HEK293 (cell line): ENCODE measurements at regions not wholly inside any gene's neighbourhood (a gene's known extent, or its start where the extent isn't known, plus 50 kb on each side); places are given as distances from the start of the nearest gene placed in this dataset.

Experiments used
- KLF7 ChIP-seq: fragments of 450-650 bp; formaldehyde crosslinking; IDR thresholded peaks from 2 replicates; pipeline ENCODE4 v1.5.1; 2016; ENCODE audit warnings: missing biosample characterization, missing genetic modification characterization, borderline replicate concordance
- SETDB1 ChIP-seq: IDR thresholded peaks from one replicate; pipeline ENCODE4 v1.6.1; 2017; ENCODE audit warnings: mild to moderate bottlenecking, low read length, moderate library complexity, mixed read lengths; ENCODE audit not compliant: insufficient read length
- YY1 ChIP-seq: fragments of 450-650 bp; formaldehyde crosslinking; IDR thresholded peaks from 2 replicates; pipeline ENCODE4 v1.5.1; 2018; ENCODE audit warnings: missing biosample characterization, missing genetic modification characterization
- ZBTB21 ChIP-seq: fragments of 450-650 bp; formaldehyde crosslinking; IDR thresholded peaks from 2 replicates; pipeline ENCODE4 v1.5.1; 2017; ENCODE audit warnings: missing biosample characterization, missing genetic modification characterization
- ZNF133 ChIP-seq: fragments of 450-650 bp; formaldehyde crosslinking; IDR thresholded peaks from 2 replicates; pipeline ENCODE4 v1.5.1; 2016; ENCODE audit warnings: missing biosample characterization, missing genetic modification characterization
- ZNF211 ChIP-seq: fragments of 450-650 bp; formaldehyde crosslinking; IDR thresholded peaks from 2 replicates; pipeline ENCODE4 v1.5.1; 2016; ENCODE audit warnings: low read depth, missing biosample characterization, missing genetic modification characterization
- ZNF214 ChIP-seq: fragments of 450-650 bp; formaldehyde crosslinking; IDR thresholded peaks from 2 replicates; pipeline ENCODE4 v1.5.1; 2017; ENCODE audit warnings: missing biosample characterization, mild to moderate bottlenecking, missing genetic modification characterization, borderline replicate concordance
- ZNF354C ChIP-seq: fragments of 450-650 bp; formaldehyde crosslinking; IDR thresholded peaks from 2 replicates; pipeline ENCODE4 v1.5.1; 2016; ENCODE audit warnings: missing biosample characterization, missing genetic modification characterization, low read depth, borderline replicate concordance
- ZNF521 ChIP-seq: fragments of 450-650 bp; formaldehyde crosslinking; IDR thresholded peaks from 2 replicates; pipeline ENCODE4 v1.5.1; 2017; ENCODE audit warnings: missing biosample characterization, mild to moderate bottlenecking, missing genetic modification characterization
- ZNF777 ChIP-seq: fragments of 450-650 bp; formaldehyde crosslinking; IDR thresholded peaks from 2 replicates; pipeline ENCODE4 v1.5.1; 2017; ENCODE audit warnings: missing biosample characterization, missing genetic modification characterization, borderline replicate concordance
- TF ChIP-seq, protein P1 (sequence below): fragments of 450-650 bp; formaldehyde crosslinking; IDR thresholded peaks from 2 replicates; pipeline ENCODE4 v1.5.1; 2016; ENCODE audit warnings: missing biosample characterization, missing genetic modification characterization
- TF ChIP-seq, protein P2 (sequence below): sonication (generic); formaldehyde crosslinking; IDR thresholded peaks from 2 replicates; pipeline ENCODE4 v1.8.1; 2022; ENCODE audit warnings: mild to moderate bottlenecking, moderate library complexity, missing genetic modification reagents
- TF ChIP-seq, protein P3 (sequence below): fragments of 450-650 bp; formaldehyde crosslinking; IDR thresholded peaks from 2 replicates; pipeline ENCODE4 v1.5.1; 2016; ENCODE audit warnings: missing biosample characterization, missing genetic modification characterization
- TF ChIP-seq, protein P4 (sequence below): fragments of 450-650 bp; formaldehyde crosslinking; IDR thresholded peaks from 2 replicates; pipeline ENCODE4 v1.5.1; 2016; ENCODE audit warnings: missing biosample characterization, missing genetic modification characterization

DNA sequence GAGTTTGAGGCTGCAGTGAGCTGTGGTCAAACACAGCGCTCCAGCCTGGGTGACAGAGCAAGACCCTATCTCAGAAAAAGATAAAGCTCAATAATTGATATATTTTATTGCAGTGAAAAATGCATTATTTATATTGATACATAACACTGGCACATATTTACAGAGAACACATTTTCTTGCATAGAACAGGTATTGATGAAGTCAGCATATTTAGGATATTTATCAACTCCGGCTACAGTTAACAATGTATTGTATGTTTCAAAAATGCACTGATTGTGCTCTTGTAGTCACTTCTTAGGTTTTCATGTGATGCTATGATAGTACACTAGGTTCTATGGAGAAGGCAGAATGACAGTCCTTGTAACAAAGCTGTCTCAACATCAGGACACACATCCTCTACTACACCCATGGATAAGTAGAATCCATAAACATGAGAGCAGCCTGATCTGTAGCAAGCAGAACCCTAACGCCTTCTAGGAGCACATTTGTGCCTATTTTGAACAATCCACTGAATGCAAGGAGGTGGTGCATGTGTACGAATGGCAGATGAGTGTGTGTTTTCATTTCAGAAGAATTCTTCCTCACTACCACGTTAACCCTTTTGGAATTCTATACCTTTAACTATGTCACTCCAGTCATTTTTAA lies 586.1 kb upstream of the CELF2 start:
- TF ChIP-seq, protein P1, sequence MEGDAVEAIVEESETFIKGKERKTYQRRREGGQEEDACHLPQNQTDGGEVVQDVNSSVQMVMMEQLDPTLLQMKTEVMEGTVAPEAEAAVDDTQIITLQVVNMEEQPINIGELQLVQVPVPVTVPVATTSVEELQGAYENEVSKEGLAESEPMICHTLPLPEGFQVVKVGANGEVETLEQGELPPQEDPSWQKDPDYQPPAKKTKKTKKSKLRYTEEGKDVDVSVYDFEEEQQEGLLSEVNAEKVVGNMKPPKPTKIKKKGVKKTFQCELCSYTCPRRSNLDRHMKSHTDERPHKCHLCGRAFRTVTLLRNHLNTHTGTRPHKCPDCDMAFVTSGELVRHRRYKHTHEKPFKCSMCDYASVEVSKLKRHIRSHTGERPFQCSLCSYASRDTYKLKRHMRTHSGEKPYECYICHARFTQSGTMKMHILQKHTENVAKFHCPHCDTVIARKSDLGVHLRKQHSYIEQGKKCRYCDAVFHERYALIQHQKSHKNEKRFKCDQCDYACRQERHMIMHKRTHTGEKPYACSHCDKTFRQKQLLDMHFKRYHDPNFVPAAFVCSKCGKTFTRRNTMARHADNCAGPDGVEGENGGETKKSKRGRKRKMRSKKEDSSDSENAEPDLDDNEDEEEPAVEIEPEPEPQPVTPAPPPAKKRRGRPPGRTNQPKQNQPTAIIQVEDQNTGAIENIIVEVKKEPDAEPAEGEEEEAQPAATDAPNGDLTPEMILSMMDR (tag by site-specific recombination): no peak
- TF ChIP-seq SETDB1: no peak
- no peak for TF ChIP-seq ZBTB21 (tag by site-specific recombination)
- no peak for TF ChIP-seq ZNF521 (tag by site-specific recombination)
- no peak for TF ChIP-seq ZNF777
- no peak for TF ChIP-seq ZNF133 (tag by site-specific recombination)
- TF ChIP-seq YY1 (tag by site-specific recombination): no peak
- TF ChIP-seq, protein P2, sequence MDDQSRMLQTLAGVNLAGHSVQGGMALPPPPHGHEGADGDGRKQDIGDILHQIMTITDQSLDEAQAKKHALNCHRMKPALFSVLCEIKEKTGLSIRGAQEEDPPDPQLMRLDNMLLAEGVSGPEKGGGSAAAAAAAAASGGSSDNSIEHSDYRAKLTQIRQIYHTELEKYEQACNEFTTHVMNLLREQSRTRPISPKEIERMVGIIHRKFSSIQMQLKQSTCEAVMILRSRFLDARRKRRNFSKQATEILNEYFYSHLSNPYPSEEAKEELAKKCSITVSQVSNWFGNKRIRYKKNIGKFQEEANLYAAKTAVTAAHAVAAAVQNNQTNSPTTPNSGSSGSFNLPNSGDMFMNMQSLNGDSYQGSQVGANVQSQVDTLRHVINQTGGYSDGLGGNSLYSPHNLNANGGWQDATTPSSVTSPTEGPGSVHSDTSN (CRISPR knock-in tag): no peak
- TF ChIP-seq, protein P3, sequence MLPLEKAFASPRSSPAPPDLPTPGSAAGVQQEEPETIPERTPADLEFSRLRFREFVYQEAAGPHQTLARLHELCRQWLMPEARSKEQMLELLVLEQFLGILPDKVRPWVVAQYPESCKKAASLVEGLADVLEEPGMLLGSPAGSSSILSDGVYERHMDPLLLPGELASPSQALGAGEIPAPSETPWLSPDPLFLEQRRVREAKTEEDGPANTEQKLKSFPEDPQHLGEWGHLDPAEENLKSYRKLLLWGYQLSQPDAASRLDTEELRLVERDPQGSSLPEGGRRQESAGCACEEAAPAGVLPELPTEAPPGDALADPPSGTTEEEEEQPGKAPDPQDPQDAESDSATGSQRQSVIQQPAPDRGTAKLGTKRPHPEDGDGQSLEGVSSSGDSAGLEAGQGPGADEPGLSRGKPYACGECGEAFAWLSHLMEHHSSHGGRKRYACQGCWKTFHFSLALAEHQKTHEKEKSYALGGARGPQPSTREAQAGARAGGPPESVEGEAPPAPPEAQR (tag by site-specific recombination): no peak
- TF ChIP-seq KLF7 (tag by site-specific recombination): no peak
- TF ChIP-seq, protein P4, sequence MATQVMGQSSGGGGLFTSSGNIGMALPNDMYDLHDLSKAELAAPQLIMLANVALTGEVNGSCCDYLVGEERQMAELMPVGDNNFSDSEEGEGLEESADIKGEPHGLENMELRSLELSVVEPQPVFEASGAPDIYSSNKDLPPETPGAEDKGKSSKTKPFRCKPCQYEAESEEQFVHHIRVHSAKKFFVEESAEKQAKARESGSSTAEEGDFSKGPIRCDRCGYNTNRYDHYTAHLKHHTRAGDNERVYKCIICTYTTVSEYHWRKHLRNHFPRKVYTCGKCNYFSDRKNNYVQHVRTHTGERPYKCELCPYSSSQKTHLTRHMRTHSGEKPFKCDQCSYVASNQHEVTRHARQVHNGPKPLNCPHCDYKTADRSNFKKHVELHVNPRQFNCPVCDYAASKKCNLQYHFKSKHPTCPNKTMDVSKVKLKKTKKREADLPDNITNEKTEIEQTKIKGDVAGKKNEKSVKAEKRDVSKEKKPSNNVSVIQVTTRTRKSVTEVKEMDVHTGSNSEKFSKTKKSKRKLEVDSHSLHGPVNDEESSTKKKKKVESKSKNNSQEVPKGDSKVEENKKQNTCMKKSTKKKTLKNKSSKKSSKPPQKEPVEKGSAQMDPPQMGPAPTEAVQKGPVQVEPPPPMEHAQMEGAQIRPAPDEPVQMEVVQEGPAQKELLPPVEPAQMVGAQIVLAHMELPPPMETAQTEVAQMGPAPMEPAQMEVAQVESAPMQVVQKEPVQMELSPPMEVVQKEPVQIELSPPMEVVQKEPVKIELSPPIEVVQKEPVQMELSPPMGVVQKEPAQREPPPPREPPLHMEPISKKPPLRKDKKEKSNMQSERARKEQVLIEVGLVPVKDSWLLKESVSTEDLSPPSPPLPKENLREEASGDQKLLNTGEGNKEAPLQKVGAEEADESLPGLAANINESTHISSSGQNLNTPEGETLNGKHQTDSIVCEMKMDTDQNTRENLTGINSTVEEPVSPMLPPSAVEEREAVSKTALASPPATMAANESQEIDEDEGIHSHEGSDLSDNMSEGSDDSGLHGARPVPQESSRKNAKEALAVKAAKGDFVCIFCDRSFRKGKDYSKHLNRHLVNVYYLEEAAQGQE (tag by site-specific recombination): no peak
- no peak for TF ChIP-seq ZNF354C (tag by site-specific recombination)
- TF ChIP-seq ZNF214 (tag by site-specific recombination): no peak
- no peak for TF ChIP-seq ZNF211 (tag by site-specific recombination)
